ENCODE measurements at regions not wholly inside any gene's neighbourhood (a gene's known extent, or its start where the extent isn't known, plus 50 kb on each side); places are given as distances from the start of the nearest gene placed in this dataset.
"Not testable (repeated sequence)": the region's sequence is repeated elsewhere in the genome, so short reads cannot be mapped to it uniquely, and the experiment has no call there.

DNA sequence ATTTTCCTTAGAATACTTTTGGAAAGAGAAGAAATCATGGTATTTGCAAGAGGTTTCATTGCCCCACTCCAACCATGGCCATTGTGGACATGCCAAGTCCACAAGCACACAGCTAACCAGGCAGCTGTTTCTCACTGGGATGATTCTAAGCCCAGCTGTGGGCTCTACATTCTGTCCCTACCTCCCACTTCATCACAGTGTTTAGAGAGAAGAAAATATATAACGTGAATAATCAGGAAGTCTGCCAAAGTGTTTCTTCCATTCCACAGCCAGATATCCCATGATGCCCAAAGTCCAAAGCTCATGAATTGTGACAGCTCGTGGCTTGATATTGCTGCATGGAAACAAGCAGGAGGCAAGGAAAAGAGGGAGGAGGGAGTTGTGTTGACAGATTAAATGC, 433.7 kb upstream of the GYPC start:
- DNase-seq (ENCODE audit: low spot score): no peak

DNA sequence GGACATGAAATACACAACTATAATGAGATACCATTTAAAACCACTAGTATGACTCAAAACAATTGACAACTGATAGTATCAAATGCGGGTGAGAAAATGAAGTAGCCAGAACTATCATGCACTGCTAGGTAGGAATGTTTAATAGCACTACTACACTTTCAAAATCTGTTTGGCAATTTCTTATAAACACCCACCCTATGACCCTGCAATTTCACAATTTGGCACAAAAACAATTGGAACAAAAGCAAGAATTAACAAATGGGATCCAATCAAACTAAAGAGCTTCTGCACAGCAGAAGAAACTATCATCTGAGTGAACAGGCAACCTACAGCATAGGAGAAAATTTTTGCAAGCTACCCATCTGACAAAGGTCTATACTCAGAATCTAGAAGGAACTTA, 431.2 kb upstream of the GYPC start:
- no peak for DNase-seq (ENCODE audit: low spot score)

- no peak for DNase-seq (ENCODE audit: low spot score)
Observed at GRCh38 chr2:126227250-126227649, 428.7 kb upstream of the GYPC start.

DNA sequence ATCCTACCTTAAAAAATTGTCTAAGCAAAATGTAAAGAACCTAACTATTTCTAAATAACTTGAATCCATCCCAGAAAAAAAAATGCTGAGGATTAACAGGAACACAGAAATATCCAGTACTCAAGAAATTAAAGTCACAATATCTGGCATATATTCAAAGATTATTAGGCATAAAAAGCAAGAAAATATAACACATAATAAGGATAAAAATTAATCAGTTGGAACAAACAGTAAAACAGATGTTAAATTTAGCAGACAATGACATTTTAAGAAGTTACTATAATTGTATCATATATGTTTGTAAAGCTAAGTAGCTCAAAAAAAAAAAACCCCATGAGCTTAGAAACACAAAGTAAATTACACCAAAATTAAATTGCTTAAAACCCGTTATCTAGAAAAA, 427.4 kb upstream of the GYPC start:
- DNase-seq (ENCODE audit: low spot score): no peak

GRCh38 chr2:126238251-126238650, 417.7 kb upstream of the GYPC start:
- DNase-seq (ENCODE audit: low spot score): no peak

DNA sequence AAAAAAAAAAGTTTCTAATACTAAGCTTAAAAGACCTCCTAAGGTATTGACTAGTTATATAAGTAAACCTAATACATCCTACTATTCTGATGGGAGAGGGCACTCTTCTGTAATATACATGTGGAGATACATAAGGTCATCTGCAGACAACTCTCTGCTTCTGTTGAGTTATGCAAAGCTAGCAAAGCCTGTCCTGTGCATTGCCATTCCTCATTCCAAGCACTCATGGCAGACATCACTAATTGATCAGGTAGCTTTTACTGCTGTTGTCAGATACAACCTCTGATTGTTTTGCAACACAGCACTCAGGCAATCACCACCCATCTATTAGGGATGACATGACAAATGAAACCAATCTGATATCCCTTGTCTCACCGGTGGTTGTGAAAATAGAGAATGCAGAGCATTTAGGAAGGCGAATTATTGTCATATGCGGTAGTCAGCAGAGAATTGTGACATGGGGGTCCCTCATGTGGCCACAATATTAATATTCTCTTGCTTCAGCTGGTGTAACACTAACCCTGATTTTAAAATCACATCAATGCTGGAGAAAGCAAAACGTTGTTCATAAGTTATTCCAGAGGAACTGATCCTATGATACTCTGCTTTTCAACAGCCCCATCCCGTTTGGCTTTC, 416.5 kb upstream of the GYPC start:
- DNase-seq (ENCODE audit: low spot score): no peak

- DNase-seq (ENCODE audit: low spot score): no peak
Observed at GRCh38 chr2:126241001-126241400, 415.0 kb upstream of the GYPC start.

GRCh38 chr2:126241411-126241810, 414.5 kb upstream of the GYPC start:
- no peak for DNase-seq (ENCODE audit: low spot score)

- peak; percentile 29 for DNase-seq (ENCODE audit: low spot score)
Observed at GRCh38 chr2:126244937-126245336, 411.0 kb upstream of the GYPC start.

DNA sequence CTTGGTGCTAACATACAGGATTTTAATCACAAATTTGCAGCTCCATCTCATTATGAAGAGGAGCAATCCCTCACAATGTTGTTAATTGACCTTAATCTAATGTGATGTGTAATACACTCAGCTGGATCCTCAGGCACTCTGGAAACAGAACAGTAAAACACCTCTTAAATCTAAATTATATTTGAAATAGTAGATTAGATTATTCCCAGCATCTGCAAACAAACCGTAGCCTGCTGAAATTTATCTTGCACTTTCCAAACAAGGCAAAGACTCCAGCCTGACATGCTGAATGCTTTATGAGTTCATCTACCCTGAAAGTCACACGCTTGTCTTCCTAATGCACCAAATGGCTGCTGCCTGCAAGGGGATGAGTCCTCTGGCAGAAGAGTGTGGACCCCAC, 402.3 kb upstream of the GYPC start:
- no peak for DNase-seq (ENCODE audit: low spot score)

DNA sequence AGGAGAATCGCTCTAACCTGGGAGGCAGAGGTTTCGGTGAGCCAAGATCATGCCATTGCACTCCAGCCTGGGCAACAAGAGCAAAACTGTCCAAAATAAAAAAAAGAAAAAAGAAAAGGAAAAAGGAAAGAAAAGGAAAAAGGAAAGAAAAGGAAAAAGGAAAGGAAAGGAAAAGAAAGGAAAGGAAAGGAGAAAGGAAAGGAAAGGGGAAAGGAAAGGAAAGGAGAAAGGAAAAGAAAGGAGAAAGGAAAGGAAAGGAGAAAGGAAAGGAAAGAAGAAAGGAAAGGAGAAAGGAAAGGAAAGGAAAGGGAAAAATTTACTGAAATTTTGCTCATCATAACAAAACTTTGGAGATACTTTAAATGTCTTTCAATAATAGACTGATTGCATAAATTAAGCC, 391.3 kb upstream of the GYPC start:
- no peak for DNase-seq (ENCODE audit: low spot score)

- no peak for DNase-seq (ENCODE audit: low spot score)
Observed at GRCh38 chr2:126269911-126270310, 386.0 kb upstream of the GYPC start.

DNA sequence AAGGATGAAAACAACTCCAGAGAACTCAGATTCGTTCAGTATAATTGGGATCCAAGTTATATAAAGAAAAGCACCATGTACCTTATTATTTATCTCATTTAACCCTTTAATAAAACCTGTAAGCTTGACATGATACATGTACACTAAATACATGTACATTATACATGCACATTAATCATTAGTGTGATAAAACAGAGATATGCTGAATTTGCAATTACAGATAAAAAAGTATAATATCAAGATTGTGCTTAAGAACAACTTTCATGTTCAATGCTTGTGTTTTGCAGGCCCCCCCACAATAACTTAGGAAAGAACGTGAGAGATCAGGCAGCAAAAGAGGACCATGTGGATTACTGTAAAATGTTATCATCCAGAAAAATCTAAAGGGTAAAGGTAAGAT, 385.4 kb upstream of the GYPC start:
- no peak for DNase-seq (ENCODE audit: low spot score)

DNA sequence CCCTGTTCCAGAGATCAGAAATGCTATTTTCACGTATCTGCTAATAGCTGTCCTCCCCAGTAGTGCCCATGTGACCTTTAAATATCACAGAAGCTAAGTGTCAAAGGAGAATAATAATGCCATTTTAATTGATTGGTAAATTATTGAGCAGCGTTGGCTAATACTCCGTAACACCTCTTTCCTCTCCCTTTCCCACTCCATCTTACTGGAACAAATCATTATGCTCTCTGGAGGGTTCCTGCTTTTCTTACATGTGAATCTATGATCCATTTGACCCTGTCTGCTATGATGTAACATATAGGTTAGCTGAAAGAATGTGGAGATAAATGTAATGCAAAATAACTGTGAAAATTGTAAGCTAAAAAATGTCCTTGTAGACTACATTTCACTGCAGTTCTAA, 383.6 kb upstream of the GYPC start:
- no peak for DNase-seq (ENCODE audit: low spot score)

DNA sequence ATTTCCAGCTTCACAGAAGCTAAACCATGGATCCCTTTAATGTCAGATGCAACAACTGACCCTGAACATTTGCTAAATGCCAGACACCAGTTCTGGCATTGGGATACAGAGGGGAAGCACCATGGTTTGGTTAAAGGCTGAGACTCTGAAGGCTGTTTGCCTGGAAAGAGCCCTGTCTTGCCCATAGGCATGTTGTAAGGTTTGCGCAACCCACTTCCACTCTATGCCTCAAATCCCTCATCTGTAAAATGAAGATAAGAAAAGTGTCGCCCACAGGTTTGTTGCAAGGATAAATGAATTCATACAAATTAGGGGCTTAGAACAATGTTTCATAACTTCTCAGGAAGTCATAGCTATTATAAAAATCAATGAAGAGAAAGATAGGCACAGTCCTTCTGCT, 380.9 kb upstream of the GYPC start:
- DNase-seq (ENCODE audit: low spot score): no peak

- DNase-seq (ENCODE audit: low spot score): not testable (repeated sequence)
Observed at GRCh38 chr2:126276268-126276667, 379.7 kb upstream of the GYPC start.

GRCh38 chr2:126288362-126288761, 367.6 kb upstream of the GYPC start:
- DNase-seq (ENCODE audit: low spot score): no peak

GRCh38 chr2:126293962-126294361, 362.0 kb upstream of the GYPC start:
- DNase-seq (ENCODE audit: low spot score): not testable (repeated sequence)

- no peak for DNase-seq (ENCODE audit: low spot score)
Observed at GRCh38 chr2:126299469-126299976, 356.4 kb upstream of the GYPC start.

- DNase-seq (ENCODE audit: low spot score): no peak
Observed at GRCh38 chr2:126300348-126300747, 355.6 kb upstream of the GYPC start.

DNA sequence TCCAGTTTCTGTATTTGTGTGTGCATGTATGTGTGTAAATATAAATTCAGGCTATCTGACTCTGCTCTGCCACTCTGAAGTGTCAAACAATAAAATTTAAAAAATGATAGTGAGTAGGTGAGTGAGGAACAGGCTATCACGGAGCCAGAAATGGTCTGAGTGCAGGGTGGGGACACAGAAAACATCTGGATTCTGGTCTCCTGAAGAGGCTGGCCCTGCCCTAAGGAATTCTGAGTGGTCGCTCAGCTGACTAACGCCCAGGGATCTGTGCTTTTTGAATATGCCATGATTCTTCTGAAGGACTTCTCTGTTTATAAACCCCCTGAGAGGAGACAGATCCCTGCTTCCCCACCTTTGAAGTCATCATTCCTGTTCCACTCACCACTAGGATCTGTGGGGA, 353.9 kb upstream of the GYPC start:
- no peak for DNase-seq (ENCODE audit: low spot score)

DNA sequence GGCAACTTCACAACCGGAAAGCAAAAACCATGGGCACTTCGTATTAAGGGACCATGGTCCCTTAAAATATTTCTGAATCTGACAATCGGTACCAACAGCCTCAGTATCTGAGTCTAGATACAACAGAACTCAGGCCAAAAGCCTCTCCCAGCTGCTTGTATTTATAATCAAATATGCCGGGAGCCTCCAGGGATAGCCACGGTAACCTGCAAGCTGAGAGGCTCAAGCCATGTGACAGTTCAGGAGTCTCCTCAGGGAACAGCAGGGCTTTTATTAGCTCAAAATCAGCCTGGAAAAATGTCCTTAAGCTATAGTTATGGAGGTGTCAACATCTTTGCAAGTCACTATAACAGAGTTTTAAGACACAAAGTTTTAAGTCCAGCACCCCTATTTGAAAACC, 352.8 kb upstream of the GYPC start:
- no peak for DNase-seq (ENCODE audit: low spot score)

DNA sequence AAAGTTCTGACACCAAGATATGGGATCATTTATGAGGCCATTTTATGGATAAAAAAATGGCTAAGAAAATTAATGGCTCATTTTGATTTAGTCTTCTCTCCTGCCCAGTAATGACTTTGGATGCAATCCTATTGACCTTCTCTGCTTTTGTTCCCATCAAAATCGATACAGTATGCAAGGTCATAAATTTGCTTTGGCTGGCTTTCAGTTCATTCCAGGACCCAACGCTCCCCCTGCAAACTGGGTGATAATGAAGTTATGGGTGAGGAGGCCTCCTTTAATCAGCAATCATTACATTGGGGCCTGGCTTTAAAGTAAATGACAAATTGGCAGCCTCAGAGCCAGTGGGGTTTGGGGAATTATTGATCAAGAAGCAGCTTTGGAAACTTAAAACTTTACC, 351.8 kb upstream of the GYPC start:
- no peak for DNase-seq (ENCODE audit: low spot score)

- DNase-seq (ENCODE audit: low spot score): no peak
Observed at GRCh38 chr2:126306539-126306938, 349.4 kb upstream of the GYPC start.

Data from H4 (cell line).